ENCODE measurements at regions not wholly inside any gene's neighbourhood (a gene's known extent, or its start where the extent isn't known, plus 50 kb on each side); places are given as distances from the start of the nearest gene placed in this dataset.

DNA sequence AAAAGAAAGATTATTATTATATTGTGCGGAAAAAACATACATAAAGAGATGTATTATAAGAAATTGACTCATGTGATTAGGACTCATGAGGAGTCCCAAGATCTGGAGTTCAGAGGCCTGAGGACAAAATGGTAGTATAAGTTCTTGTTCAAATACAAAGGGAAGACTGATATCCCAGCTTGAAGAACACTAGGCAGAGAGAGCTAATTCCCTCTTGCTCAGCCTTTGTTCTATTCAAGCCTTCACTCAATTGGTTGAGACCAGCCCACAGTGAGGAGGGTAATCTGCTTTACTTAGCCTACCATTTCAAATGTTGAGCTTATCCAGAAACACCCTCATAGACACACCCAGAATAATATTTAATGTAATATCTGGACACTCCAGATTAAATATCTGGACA, 1683.8 kb downstream of the REEP3 start:
- H3K4me3 Mint-ChIP-seq (ENCODE audit: low read depth, unreplicated experiment): no peak overlapping the region
- CTCF ChIA-PET: interaction anchor here (0.5 kb wide), 1 partner anchor 141 kb away, joined by 3 read pairs; no protein-coding TSS in a partner anchor
- H3K9me3 Mint-ChIP-seq (ENCODE audit: low read depth, unreplicated experiment): no peaks in the 10 kb centered on the region
- intact Hi-C loops (cut with micrococcal nuclease; ENCODE audit: unreplicated experiment): no loop called here
- no TSS peak for BruUV-seq (replicated peaks)
- DNase-seq: no peak
- no peaks in the 10 kb centered on the region for H3K4me1 Mint-ChIP-seq (ENCODE audit: low read depth, unreplicated experiment)
- no peaks in the 10 kb centered on the region for H3K27me3 Mint-ChIP-seq (ENCODE audit: unreplicated experiment)
- TF ChIP-seq, protein P1, sequence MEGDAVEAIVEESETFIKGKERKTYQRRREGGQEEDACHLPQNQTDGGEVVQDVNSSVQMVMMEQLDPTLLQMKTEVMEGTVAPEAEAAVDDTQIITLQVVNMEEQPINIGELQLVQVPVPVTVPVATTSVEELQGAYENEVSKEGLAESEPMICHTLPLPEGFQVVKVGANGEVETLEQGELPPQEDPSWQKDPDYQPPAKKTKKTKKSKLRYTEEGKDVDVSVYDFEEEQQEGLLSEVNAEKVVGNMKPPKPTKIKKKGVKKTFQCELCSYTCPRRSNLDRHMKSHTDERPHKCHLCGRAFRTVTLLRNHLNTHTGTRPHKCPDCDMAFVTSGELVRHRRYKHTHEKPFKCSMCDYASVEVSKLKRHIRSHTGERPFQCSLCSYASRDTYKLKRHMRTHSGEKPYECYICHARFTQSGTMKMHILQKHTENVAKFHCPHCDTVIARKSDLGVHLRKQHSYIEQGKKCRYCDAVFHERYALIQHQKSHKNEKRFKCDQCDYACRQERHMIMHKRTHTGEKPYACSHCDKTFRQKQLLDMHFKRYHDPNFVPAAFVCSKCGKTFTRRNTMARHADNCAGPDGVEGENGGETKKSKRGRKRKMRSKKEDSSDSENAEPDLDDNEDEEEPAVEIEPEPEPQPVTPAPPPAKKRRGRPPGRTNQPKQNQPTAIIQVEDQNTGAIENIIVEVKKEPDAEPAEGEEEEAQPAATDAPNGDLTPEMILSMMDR (IDR thresholded peaks at IDR 0.05; ENCODE audit: unreplicated experiment): no peak
- no peaks in the 10 kb centered on the region for H3K36me3 Mint-ChIP-seq (ENCODE audit: insufficient read depth, unreplicated experiment)
- H3K27ac Mint-ChIP-seq (ENCODE audit: unreplicated experiment): no peak overlapping the region

DNA sequence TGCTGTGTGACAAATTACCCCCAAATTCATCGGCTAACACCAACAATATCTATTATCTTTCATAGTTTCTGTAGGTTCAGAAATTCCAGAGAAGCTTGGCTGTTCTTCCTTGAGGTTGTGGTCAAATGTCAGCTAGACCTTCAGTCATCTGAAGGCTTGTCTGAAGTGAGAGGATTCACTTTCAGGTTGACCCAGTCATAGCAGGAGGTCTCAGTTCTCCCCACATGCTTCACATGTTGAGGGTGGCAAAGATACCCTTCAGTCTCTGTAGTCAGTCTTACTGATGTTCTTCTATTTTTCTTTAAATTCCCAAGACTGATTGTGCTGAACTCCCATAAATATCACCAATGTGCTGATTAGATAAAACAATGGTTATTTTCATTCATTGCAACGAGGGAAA, 1692.0 kb downstream of the REEP3 start:
- BruUV-seq (replicated peaks): no TSS peak
- TF ChIP-seq, protein P1 (IDR thresholded peaks at IDR 0.05; ENCODE audit: unreplicated experiment): no peak
- no peaks in the 10 kb centered on the region for H3K9me3 Mint-ChIP-seq (ENCODE audit: low read depth, unreplicated experiment)
- no peaks in the 10 kb centered on the region for H3K27me3 Mint-ChIP-seq (ENCODE audit: unreplicated experiment)
- H3K36me3 Mint-ChIP-seq (ENCODE audit: insufficient read depth, unreplicated experiment): no peaks in the 10 kb centered on the region
- DNase-seq: no peak
- H3K27ac Mint-ChIP-seq (ENCODE audit: unreplicated experiment): no peak overlapping the region
- intact Hi-C loops (cut with micrococcal nuclease; ENCODE audit: unreplicated experiment): no loop called here
- no peaks in the 10 kb centered on the region for H3K4me1 Mint-ChIP-seq (ENCODE audit: low read depth, unreplicated experiment)
- CTCF ChIA-PET: no interaction called here
- no peak overlapping the region for H3K4me3 Mint-ChIP-seq (ENCODE audit: low read depth, unreplicated experiment)

DNA sequence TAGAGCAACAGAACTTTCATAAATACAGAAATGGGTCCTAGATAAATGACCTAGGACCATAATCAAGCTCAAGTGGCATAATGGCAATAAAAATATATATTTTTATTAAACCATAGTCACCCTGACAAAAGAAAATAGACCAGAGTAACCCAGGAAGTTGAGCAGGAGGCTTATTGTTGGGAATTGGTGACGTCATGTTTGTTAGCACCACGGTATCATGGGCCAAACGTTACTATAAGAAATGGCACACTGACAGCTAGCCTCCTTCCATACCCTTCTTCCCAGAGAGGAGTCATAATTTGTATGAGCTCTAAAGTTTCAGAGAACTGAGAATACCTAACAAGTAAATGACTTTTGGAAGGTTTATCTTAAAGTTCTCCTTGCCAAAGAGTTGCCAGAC, 1698.2 kb downstream of the REEP3 start:
- H3K4me3 Mint-ChIP-seq (ENCODE audit: low read depth, unreplicated experiment): no peak overlapping the region

DNA sequence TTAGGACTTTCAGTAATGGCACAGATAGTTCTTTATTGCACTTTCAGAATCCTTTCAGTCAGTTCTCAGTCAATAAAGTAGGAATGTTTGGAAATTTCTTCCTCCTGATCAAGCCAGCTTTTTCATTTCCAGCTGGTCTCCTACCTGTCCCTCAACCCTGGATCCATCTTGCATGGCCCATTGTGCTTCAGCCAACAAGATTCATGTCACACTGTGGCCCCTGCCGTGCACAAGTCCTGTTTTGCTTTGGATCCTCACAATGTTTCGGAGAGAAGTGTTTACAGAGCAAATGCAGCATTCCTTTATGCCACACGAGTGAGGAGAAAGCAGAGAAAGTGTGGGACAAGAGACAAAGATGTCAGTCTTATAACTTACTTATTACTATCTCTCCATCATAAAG, 1694.7 kb upstream of the LRRTM3 start:
- CTCF ChIA-PET: no interaction called here
- H3K36me3 Mint-ChIP-seq (ENCODE audit: insufficient read depth, unreplicated experiment): no peaks in the 10 kb centered on the region
- intact Hi-C loops (cut with micrococcal nuclease; ENCODE audit: unreplicated experiment): no loop called here
- BruUV-seq (replicated peaks): no TSS peak
- no peaks in the 10 kb centered on the region for H3K9me3 Mint-ChIP-seq (ENCODE audit: low read depth, unreplicated experiment)
- no peaks in the 10 kb centered on the region for H3K4me1 Mint-ChIP-seq (ENCODE audit: low read depth, unreplicated experiment)
- no peak for DNase-seq
- H3K27me3 Mint-ChIP-seq (ENCODE audit: unreplicated experiment): no peaks in the 10 kb centered on the region
- no peak overlapping the region for H3K4me3 Mint-ChIP-seq (ENCODE audit: low read depth, unreplicated experiment)
- TF ChIP-seq, protein P1 (IDR thresholded peaks at IDR 0.05; ENCODE audit: unreplicated experiment): no peak
- no peak overlapping the region for H3K27ac Mint-ChIP-seq (ENCODE audit: unreplicated experiment)

More for the DNA sequence above, 1698.2 kb downstream of the REEP3 start:
- no TSS peak for BruUV-seq (replicated peaks)
- TF ChIP-seq, protein P1 (IDR thresholded peaks at IDR 0.05; ENCODE audit: unreplicated experiment): no peak
- Mint-ChIP-seq H3K36me3 (ENCODE audit: insufficient read depth, unreplicated experiment) (no peaks in the 10 kb centered on the region), H3K4me1 (ENCODE audit: low read depth, unreplicated experiment) (no peaks in the 10 kb centered on the region), H3K27me3 (ENCODE audit: unreplicated experiment) (no peaks in the 10 kb centered on the region), H3K9me3 (ENCODE audit: low read depth, unreplicated experiment) (no peaks in the 10 kb centered on the region), H3K27ac (ENCODE audit: unreplicated experiment) (no peak overlapping the region)
- DNase-seq: no peak
- CTCF ChIA-PET: no interaction called here
- intact Hi-C loops (cut with micrococcal nuclease; ENCODE audit: unreplicated experiment): no loop called here
